ENCODE measurements at regions not wholly inside any gene's neighbourhood (a gene's known extent, or its start where the extent isn't known, plus 50 kb on each side); places are given as distances from the start of the nearest gene placed in this dataset.
"Not testable (repeated sequence)": the region's sequence is repeated elsewhere in the genome, so short reads cannot be mapped to it uniquely, and the experiment has no call there.

DNA sequence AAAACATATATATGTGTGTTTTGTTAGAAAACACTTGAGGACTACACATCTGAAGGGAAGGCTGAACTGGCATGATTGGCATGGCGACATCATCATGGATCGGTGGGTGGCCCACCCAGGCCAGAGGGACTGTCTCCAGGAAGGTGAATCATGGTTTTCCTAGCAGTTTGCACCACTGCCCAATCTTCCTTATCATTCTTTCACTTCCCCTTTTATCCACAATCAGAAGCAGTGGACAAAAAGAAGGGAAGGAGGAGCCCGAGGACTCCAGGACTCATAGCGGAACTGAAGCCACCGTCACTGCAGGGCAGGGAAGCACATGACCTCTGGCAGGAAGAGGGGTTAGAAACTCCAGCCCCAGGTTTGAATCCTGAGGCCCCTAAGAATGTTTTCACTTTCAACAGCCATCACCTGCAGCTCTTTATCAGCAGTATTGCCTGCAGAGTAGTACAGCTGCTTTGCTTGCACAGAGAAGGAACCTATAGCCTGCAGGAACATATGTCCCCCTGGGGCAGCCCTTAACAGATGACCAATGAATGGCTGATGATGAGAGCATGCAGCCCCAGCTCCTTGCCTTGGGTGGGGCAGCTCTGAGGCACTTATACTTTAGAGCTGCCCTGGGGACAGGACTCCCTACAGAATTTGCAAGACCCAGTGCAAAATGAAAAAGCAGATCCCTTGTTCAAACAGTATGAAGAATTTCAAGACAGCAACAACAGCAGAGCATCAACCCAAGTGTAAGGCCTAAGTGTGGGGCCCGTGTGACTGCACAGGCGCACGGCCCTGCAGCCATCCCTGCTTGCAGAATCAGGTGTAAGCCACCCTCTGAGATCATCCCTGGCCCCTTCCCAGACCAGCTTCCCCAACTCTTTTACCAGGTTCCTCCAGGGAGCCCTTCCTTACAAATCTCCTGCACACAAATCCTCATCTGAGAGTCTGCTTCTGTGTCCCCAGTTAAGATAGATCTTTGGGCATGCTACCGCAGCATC is 241.8 kb upstream of the IRF2BP2 start:
- DNase-seq (ENCODE audit: insufficient read length, low spot score), result peak; percentile 26
- FAIRE-seq, result peak; percentile 84

DNA sequence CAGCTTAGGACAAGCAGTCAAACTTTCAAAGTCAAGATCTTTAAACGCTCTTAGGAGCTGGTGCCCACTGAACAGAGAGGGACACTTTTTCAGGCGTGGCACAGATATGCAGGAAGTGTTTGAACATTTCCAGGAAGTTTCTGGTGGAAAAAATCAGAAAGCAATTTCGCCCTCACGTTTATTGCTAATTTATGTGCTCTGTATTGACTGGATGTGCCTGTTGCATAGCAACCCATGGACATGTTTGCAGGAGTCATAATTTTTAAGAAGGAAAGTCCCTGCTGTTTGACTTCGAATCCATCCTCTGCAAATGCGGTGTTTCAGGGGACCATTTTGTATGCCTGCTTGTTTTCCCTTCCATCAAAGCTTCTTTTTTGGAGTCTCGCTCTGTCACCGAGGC is 239.9 kb upstream of the IRF2BP2 start:
- no peak for DNase-seq (ENCODE audit: insufficient read length, low spot score)

DNA sequence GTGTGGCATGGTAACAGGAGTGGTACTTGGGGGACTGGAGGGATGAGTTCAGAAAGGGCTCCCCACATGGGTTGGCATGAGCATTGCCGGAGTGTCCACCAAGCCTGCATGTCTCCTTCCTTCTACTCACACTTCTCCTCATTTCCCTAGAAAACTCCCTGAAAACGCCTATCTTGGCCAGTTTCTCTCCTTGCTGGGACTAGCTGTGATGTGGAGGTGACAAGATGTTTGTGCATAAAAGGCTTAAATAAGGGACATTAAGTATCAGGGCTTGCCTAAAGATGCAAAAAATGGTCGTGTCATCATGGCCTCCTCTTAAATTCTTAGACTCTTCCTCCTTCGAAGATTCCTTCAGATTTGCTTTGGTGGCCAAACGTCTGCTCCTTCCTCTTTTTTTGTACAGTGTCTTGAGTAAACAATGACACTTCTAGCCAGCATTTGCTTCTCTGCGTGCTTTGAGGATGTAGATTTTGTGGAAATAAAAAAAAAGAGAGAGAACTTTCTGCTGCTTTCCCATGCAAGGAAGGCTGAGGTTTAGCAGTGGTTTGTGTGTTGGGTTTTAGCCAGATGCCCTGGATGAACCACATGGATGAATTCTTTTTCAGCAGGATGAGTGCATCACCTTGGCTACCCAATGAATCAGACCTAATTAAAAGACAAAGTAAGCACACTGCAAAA is 239.1 kb upstream of the IRF2BP2 start:
- DNase-seq (ENCODE audit: insufficient read length, low spot score) (no peak), FAIRE-seq (no peak)

More for the DNA sequence above, 239.9 kb upstream of the IRF2BP2 start:
- no peak for FAIRE-seq

DNA sequence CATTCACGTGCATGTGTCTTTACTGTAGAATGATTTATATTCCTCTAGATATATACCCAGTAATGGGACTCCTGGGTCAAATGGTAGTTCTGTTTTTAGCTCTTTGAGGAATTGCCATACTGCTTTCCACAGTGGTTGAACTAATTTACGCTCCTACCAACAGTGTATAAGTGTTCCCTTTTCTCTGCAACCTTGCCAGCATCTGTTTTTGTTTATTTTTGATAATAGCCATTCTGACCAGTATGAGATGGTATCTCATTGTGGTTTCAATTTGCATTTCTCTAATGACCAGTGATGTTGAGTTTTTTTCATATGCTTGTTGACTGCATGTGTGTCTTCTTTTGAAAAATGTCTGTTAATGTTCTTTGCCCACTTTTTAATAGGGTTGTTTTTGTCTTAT is 236.8 kb upstream of the IRF2BP2 start:
- DNase-seq (ENCODE audit: insufficient read length, low spot score); FAIRE-seq: not testable (repeated sequence)

DNA sequence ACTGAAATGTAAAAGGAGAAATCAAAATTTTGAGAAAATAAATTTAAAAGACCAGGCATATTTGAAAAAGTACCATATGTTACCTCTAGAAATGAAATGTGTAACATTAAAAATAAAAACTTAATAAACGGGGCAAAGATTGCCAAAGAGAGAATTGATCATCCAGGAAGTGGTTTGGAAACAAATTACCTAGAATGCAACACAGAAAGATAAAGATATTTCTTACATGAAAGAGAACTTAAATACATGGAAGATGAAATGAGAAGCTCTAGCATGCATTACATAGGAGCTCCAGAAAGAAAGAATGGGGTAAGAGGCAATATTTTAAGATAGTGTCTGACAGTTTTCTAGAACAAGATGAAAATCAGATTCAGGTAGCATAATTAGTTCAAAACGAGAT is 235.9 kb upstream of the IRF2BP2 start:
- FAIRE-seq, result no peak
- no peak for DNase-seq (ENCODE audit: insufficient read length, low spot score)

DNA sequence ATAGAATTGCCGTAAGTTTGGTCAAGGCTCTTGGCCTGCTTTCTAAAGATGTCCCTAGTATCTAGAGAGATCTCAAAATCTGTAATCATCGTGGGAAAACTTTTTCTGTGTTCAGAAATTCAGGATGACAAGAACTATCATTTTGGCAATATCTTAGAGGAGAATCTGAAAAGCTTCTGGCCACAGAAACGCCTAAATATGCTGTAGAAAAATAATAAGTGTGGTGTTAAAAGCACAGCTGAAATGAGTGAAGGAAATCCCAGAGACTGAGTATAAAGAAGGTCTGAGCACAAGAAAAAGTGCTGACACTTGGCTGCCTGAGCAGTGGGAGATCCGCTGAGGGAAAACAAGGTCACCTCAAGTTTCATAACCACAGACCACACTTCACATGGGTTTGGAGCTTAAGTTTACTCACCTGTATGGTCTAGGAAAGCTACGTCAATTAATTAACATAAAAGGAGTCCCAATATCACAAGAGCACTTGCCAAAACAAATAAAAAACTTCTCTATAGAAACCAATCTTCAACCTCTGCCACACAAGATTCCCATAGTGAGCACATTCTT is 235.2 kb upstream of the IRF2BP2 start:
- no peak for DNase-seq (ENCODE audit: insufficient read length, low spot score)

DNA sequence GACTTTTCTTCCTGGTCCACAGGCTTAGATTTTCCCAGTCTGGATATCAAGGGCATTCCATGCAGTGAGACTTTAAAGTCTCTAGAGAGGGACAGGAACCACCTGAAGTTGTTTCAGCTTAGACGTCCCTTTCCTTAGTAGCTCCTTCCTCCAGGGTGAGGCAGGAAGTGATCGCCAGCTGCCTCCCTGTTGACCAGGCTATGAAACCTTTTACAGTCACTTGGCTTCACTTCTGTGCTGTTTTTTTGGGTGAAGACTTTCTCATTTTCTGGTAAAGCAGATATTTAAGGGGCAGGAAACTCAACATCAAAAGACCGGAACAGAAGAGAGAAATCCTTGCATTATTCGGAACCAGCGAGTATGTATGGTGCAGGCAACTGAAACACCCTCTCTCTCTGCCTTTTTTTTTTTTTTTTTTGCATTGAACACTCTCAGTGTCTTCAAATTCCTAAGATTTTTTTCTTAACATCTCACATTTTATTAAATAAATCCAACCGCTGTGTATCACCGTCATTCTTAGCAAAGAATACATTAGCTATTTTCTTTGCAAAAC is 234.6 kb upstream of the IRF2BP2 start:
- peak; percentile 20 for DNase-seq (ENCODE audit: insufficient read length, low spot score)
- peak; percentile 94 for FAIRE-seq

More for the DNA sequence above, 235.2 kb upstream of the IRF2BP2 start:
- peak; percentile 94 for FAIRE-seq

DNA sequence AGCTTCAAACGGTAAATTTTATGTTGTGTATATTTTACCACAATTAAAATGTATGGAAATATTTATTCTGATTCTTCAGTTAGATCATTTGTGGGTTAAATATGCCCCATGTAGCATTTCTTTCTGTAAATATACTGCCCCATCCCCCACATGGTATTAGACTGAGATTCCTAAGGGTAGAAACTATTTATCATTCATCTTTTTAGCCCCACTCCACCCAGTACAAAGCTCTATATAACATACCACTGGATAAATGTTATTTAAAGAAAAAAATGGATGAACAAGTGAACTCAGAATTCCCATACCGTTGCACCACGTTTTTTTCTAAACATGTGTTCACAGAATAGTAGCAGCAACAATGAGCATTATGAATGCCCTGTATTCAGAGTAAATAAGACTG is 234.0 kb upstream of the IRF2BP2 start:
- DNase-seq (ENCODE audit: insufficient read length, low spot score) (no peak), FAIRE-seq (no peak)

DNA sequence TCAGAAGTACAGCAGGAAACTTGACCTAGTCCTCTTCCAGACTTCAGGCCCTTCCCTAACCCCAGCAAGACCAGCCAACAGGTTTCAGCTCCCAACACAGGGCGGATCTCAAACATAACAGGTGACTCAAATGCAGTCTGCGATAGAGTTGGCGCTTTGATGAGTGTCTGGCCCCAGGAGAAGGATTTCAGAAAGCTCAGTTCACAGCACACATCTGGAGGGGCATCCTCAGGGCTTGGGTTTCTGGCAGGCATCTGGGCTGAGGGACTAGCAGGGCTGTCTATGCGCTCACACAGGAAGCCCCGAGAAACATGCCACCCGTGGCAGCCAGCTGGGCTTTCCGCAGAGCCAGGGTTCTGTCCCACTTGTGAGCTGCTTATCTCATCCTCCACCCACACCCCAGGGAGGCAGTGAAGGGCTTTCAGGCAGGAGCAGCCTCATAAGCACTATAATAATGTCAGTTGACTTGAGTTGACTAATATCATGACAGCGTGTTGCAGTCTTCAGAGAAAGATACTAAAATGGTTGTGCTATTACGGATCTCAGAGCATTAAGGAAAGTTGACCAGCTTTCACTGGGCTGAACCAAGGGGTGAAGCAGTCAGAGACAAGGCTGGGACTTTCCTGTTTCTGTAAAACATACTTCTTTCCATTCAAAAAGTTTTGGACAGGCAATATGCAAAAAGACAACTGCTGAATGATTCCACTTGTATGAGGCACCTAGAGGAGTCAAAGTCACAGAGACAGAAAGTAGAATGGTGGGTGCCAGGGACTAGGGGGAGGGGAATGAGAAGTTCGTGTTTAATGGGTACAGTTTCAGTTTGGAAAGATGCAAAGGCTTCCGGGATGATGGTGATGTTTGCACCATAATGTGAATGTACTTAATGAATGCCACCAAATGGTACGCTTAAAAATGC is 233.0 kb upstream of the IRF2BP2 start:
- FAIRE-seq, result peak; percentile 91

DNA sequence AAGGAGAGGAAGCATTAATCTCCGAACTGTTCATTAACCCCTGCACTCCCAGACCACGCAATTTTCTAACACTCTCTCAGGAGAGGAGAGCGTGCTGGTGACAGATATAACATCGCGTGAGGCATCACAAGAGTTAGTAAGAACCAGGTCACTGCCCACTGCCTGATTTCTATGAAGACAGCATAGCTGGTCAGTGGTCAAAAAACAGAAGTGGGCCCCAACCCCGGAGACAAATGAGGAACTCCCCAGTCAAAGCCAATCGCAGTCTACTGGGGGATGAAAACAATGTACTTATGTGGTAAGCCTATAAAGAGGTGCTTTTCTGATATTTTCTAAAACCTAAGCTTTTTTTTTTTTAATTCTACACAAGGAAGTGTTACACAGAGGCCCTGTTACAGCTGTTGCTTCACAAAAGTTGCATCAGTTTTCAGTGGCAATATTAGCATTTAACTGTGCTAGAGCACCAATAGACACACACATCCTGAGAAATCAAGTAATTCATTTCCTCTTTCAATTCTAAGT is 231.8 kb upstream of the IRF2BP2 start:
- FAIRE-seq (peak; percentile 60), DNase-seq (ENCODE audit: insufficient read length, low spot score) (no peak)

More for the DNA sequence above, 233.0 kb upstream of the IRF2BP2 start:
- peak; percentile 33 for DNase-seq (ENCODE audit: insufficient read length, low spot score)

DNA sequence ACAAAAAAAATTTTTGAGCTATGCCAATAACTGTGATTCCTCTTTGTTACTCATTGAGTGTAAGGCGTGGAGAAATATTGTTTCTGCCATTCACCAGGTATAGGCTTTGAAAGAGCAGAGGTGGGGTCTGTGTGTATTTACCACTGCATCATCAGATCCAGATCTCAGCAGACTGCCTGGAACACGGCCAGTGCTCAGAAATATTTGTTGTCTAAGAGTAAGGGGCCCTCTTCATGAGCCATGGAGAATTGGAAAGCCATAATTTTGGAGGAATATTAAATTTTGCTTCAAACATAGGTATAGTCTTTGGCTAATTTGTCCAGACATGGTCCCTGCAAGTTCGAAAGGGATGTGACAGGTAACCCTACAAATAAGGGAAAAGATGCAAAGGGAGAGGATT is 231.3 kb upstream of the IRF2BP2 start:
- DNase-seq (ENCODE audit: insufficient read length, low spot score) (no peak), FAIRE-seq (no peak)

DNA sequence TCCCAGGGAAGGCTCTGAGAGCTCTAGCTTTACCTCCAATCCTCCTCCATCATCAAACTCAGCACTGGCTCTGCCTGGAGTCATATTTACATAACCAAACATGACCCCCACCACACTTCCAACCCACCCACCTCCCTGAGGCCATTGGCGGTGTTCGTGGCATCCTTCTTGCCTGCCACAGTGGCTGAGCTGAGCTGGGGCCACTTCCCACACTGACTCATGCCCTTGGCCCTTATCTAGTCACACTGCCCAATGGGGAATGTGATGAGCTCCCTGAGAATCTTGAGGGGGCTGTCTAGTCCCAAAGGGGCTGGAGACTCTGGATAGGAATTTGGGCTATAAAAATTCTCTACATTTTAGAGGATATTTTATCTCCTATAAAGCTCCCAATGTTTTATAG is 230.9 kb upstream of the IRF2BP2 start:
- DNase-seq (ENCODE audit: insufficient read length, low spot score), result no peak
- FAIRE-seq, result no peak

DNA sequence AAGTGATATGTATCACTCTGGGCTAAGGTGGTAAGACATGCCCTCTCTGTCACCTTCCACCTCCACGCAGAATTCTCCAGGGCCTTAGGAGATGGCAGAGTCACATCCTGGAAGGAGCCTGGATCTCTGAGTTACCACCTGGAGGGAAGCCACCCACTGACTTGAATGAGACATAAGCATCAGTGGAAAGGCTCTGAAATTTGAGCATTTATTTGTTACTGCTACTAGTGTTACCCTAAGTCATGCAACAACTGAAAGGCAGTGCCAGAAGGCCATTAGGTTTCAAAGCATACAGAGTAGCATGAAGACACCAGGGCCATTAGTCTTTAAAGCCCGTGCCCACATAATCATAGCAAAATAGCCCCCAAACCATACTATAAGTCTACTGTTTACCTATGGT is 230.3 kb upstream of the IRF2BP2 start:
- DNase-seq (ENCODE audit: insufficient read length, low spot score), result no peak
- no peak for FAIRE-seq

DNA sequence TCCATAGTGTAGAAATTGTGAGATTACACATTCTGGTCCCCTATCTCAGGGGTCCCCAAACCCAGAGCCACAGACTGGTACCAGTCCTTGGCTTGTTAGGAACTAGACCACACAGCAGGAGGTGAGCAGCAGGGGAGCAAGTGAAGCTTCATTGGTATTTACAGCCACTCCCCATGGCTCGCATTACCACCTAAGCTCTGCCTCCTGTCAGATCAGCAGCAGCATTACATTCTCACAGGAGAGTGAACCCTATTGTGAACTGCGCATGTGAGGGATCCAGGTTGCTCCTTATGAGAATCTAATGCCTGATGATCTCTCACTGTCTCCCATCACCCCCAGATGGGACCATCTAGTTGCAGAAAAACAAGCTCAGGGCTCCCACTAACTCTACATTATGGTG is 229.7 kb upstream of the IRF2BP2 start:
- DNase-seq (ENCODE audit: insufficient read length, low spot score), result no peak

DNA sequence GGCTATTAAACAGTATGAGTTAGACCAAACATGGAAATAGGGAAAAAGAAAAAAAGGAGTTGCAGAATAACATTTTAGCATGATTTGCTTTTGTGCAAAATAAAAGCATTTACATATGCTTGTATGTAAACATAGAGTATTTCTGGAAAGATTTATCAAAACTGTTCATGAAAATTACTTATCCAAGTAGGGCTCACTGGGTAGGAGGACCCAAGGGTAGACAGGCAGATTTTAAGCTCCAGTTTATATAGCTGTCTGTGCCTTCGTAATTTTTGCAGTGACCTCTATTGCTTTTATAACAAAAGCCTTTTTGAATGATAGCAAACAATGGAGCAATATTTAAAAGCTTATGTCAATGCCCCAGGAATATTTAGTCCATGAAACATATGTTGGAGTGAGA is 228.8 kb upstream of the IRF2BP2 start:
- FAIRE-seq, result no peak

More for the DNA sequence above, 229.7 kb upstream of the IRF2BP2 start:
- FAIRE-seq, result no peak

DNA sequence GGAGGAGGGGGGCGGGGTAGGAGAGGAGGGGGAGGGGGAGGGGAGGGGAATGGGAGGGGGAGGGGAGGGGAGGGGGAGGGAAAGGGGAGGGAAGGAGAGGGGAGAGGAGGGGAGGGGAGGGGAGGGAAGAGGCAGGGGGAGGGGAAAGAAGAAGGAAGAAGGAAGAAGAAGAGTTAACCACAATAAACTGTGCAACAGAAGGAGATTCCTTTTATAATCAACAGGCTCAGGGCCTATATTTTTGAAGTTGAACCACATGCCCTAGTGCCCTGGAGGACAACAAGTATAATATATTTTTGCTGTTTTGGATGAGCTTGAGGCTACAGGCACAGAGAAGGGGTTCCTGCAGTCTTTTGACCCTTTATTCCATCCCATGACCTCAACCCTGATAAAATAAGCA is 228.2 kb upstream of the IRF2BP2 start:
- no peak for DNase-seq (ENCODE audit: insufficient read length, low spot score)
- no peak for FAIRE-seq

More for the DNA sequence above, 228.8 kb upstream of the IRF2BP2 start:
- DNase-seq (ENCODE audit: insufficient read length, low spot score), result no peak

DNA sequence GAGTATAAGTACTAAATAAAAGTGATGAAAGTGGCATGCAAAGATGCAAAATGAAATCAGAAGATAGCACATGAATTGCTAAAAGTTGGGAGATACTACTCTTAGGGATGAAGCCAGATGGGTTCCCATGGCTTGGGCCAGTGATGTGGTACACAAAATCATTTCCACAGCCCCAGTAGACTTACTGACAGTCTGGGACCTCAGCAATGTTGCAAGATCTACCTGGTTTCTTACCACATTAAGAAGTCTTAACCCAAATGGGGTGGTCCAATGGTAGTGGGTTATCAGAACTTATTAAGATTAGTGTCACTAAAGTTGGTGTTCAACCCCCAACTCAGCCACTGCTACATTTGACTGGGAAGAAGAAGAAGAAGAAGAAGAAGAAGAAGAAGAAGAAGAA is 227.7 kb upstream of the IRF2BP2 start:
- DNase-seq (ENCODE audit: insufficient read length, low spot score), result no peak
- no peak for FAIRE-seq

DNA sequence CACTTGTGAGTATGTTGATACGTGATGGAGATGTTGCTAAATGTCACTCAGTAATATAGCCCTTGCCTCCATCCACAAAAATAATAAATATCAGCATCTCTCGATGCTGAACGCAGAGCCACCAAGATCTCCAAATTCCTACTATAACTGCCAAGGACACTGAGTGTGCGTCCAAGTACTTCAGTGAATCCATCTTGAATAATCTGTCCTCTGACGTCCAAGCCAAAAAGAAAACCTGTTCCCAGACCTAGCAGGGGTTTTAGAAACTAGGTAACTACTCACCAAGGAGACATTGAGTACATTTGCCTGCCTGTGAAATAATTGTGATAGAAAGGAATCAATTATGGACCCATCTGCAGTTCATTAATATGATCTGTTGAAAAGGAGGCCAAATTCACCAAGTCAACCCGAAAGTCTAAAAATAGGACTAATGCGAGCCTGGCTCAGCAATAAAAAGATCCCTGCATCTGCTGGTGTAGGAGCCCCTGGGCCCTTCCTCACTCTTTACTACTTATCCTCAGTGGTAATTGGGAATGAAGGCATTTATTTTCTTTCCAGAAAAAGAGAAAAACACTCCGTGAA is 226.9 kb upstream of the IRF2BP2 start:
- no peak for FAIRE-seq
- DNase-seq (ENCODE audit: insufficient read length, low spot score), result no peak

DNA sequence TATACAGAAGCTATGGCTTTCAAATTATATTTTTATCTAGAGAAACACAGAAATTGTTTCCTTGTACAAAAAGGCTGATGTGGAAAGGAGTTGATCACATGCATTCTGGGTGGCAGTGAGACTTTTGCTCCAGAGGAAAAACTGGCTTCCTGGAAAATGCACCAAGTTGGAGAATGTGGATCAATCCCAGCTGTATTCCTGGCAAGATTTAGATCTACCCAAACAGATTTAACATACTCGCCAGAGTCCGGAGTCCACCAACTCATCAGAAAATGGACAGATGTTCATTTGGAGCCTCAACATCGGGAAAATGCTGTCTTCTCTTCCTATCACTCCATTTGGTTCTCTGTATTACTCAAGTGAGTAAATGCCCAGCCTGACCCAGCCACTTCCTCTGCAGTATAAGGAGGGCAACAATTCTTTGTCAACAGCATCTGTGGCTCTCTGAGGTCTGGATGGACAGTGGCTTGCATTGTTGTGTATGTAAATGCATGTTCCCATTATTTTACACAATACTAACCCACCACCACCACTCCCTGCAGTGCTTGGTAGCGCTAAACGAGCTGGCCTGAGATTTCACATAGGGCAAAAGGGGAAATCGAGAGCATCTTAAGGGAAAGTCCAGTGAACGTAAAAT is 226.2 kb upstream of the IRF2BP2 start:
- DNase-seq (ENCODE audit: insufficient read length, low spot score) (no peak), FAIRE-seq (no peak)
